ENCODE measurements at regions not wholly inside any gene's neighbourhood (a gene's known extent, or its start where the extent isn't known, plus 50 kb on each side); places are given as distances from the start of the nearest gene placed in this dataset.
A peak's percentile ranks its signal among the peaks of the same experiment; 100 is the strongest.
"Not testable (repeated sequence)": the region's sequence is repeated elsewhere in the genome, so short reads cannot be mapped to it uniquely, and the experiment has no call there.

DNA sequence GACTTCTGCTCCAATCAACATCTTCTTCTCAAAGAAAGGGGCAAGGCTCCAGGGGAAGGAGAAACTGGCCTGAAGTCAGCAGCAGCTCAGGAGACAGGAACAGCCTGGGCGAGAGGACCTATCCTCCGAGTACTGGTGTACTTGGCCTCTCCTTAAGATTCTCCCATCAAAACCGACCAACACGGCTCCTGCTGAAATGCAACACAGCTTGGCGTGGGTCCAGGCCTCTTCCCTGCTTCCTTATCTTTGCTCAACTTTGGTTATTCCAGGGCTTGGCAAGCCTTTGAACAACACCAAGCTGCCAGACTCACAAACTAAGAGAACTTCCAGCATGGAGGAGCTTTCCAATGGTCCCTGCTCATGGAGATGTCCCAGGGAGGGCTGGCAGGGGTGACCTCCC, 377.4 kb downstream of the BCL11B start:
- DNase-seq: no peak

DNA sequence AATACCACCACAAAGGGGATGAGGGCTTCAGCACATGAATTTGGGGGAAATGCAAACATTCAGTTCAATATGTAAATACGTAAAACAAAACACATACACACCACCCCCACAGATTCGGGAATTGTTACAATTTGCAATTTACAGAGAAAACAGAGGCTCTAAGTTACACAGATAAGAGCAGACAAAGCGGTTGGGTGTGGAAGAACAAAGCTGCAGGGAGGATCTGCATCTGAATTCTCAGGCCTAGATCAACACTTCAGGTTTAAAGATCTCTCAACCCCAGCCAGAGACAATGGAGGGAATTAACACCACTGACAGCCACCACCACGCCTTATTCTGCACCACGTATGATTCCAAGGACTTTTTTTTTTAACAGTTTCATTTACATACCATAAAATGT, 375.5 kb downstream of the BCL11B start:
- no peak for DNase-seq

DNA sequence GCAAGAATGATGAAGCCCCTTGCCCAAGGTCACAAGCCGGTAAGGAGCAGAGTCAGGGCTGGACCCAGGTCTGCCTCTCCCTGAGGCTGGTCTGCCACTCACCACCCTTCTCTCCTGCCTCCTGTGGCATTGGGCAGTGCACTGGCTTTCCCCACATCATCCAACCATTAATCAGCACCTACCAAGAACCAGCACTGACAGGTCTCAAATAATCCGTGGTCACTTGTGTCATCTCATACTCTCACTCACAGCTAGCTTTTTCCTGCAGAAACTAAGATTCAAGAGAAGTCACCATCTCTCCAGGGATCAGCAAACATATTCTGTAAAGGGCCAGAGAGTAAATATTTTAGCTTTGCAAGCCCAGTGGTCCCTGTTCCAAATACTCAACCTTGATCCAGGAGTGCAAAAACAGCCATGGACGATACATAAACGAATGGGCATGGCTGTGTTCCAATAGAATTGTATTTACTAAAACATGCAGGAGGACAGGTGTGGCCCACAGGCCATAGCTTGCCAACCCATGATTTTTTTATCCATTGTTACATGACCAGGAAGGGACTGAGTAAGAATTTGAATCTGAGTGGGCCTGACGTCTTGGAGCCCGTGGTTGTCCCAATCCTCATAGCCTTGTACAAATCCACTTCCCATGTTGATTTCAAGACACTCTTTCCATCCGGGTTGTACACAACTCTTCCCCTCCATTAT, 374.2 kb downstream of the BCL11B start:
- DNase-seq: no peak

DNA sequence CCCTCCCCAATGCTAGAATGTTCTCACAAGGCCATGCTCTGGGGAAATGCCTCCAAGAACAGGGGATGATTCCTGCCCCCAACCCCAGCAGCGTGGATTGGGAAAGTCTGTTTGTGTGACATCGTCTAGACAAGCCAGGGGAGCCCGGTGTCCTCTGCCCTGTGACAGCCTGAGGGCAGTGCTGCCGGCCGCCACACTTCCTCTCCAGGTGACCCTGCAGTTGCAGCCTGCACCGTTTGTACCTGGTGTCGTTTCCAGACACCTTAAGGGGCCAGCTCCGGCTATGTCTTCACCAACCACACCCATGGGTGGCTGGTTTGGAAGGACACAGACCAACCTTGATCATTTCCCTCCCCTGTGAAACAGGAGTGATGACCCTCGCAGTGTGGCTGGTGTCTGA, 372.6 kb downstream of the BCL11B start:
- no peak for DNase-seq

DNA sequence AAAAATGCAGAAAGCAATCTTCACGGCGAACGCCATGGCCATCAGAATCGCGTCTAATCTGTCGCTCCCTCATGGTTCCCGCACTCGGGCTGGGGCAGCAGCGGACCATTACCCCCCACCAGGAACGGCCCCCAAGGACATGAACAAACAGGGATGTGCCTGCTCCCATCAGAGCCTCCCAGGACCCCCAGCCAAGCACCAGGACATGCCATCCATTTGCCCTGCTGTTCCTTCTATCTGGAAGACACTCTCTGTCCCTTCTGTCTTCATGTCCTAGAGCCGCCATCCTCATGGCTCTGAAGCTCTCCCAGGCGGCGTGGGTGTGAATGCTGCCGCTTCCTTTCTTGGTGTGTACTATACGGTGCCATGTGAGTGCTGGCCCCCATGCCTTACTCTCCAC, 371.8 kb downstream of the BCL11B start:
- DNase-seq: no peak

DNA sequence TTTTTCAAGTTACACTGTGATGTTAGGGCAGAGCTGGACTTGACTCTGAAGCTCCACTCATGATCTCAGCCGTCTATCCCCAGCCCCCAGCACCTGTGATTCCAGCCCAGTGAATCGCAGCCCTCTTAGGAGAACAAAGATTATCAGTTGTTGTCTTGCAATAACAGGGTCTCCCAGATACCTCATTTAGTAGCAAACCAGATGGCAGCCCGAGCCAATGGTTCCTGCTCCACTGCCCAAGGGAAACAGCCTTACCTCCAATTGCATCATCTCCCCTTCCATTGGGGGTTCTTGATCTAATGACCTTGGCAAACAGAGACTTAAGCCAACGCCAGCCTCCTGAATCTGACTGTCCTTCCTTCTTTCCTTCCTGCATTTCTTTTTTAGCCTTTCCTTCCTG, 371.2 kb downstream of the BCL11B start:
- no peak for DNase-seq

DNA sequence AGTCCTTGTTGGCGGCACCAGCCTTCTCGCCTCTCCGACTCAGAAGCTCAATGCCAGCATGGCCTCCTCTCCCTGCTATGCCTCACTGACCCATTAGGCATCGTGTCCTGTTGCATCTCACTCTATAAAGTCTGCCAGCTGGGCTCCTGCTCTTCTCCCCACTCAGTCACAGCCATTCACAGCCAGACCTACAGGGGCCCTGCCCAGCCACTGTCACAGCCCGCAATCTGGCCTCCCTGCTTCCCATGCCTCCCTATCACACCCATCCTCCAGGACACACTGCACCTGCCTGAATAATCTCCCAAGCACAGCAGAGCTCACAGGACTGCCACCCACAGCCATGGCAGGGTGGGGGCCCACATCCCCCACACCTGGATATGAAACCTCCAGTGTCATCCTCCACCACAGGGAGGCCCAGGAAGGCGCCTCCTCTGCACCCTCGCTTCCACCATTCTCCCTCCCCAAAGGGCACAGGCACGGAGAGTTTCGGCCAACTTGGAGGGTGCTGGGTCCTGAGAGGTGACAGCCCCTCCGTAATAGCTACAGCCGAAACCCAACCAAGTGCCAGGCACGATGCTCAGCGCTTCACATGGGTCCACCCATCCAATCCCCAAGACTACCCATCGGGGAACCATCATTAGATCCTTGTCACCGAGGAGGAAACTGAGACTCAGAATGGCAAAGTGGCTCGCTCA, 370.3 kb downstream of the BCL11B start:
- DNase-seq: no peak

DNA sequence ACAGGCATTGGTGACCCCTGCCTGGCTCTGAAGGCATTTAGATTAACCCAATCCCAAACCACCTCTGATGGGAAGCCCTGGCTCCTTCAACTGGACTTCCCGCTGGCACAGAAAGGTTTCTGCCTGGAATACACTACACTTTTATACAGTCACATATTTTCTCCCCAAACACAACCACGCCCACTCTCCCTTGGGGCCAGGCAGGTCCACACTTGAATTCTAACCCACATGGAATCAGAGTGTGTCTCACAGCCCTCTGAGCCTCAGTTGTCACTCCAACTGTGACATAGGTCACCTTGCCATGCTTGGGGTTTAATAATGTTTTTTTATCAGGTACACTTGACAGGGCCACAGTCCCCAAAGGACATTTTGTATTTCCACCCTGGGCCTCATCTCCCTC, 368.6 kb downstream of the BCL11B start:
- no peak for DNase-seq

DNA sequence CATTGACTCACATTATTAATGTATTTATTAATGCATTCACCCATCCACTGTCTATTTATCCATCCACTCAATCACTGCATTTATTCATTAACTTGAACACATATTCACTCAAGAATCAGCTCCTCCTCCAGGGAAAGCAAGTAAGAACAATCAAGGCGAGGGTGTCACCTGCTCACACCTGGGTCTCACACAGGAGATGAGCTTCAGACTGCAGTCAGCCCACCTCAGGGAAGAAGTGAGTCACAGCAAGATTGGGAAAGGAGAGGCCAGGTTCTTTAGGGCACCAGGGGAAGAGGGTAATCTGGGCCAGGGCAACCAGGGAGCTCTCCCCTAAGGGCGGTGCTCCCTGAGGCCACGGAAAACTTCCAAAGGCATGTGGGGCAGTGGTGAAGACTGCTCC, 367.3 kb downstream of the BCL11B start:
- DNase-seq: no peak

DNA sequence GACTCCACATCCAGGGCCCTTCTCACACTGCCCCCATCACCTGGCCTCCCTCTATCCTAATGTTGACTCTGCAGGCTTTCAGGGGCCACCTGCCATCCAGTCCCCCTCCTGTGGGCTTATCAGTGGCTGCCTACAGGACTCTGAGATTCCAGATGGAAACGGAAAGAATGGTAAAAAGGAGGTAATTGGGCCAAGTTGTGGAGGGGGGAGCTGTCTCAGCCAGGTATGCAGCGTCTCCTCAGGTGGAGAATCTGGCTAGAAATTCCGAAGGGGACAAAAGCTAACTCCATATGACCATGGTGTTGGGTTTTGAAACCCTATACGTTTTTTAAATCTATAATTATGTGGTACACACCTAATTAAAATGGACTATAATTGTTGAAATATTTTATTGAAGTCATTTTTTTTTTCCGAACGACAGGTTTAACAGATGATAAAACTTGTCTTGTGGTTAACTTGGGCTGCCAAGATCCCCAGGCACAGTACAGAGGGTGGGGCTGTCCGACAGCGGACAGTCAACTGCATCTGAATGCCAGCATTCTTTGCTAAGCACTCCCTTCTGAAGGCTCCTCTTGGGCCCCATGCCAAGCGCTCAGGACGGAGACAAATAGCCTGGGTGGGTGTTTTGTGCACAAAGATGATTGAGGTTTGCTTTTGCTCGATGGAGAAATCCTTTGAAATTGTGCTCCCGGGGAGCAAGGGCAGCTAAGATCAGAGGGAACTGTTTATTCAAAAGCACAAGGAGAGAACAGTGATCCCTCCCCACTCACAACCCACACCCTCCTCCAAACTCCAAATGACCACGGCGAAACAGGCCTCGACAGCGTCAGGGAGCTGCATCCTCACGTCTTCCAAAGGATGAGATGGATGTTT, 365.6 kb downstream of the BCL11B start:
- no peak for DNase-seq

DNA sequence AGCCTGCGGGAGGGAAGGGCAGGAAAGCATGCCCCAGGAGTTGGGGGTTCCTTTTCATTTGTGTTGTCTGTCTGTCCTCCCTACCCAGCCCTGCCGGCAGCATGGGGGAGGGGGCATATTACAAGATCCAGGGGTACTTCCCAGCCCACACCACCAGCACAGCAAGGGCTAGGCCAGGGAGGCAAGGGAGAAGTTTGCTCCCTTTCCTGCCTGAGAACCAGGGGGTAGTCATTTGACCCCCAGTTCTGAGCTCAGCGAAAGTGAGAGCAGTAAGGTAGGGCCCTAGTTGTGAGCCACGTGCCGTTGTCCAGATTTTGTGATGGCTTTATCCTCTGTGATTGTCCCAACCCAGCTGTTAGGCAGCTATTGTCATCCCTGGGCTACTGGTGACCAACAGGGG, 364.7 kb downstream of the BCL11B start:
- DNase-seq: no peak

DNA sequence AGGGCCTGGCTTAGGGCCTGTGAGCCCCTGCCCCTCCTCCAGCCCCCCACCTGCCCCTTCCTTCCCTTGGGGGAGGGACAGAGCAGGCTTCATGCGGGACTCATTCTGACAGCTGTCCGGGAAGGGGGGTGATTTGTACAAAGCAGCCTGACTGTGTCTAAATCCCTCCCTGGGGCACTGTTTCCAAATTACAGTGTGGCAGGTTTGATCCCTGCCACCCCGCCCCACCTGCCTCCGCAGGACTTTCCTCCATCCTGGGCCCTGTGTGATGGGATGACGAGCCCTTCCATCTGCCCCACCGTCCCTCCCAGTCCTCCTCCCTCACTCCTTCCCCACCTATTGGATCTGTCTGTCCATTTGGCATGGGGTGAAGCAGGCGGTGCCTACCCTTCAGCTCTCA, 363.9 kb downstream of the BCL11B start:
- DNase-seq: no peak

DNA sequence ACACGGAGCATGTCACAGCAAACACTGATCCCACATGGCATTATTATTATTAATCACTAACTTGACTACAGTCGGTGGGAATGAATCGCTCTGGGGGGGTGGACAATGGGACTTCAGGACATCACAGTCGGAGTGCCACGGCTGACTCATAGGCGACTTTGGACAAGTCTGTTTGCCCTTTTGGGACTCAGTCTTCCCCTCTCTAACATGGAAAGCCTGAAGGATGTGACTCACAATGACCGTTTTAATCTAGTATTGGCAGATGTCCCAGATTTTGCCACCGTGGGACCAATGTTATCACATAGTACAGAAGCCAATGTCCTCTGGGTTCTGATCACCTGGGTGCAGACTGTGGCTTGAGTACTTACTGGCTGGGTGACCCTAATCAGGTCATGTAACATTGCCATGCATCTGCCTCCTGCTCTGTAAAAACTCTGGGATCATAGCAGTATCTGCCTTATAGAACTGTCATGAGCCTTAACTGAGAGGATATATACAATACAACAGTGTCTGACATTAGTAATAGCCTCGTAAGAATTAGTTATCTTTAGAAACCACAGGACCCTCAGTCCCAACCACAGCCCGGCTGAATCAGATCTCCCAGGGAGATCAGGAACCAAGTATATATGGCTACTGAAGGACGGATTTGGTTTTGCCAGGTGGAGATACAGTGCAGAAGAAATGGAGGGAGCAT, 362.6 kb downstream of the BCL11B start:
- DNase-seq: peak; percentile 12

DNA sequence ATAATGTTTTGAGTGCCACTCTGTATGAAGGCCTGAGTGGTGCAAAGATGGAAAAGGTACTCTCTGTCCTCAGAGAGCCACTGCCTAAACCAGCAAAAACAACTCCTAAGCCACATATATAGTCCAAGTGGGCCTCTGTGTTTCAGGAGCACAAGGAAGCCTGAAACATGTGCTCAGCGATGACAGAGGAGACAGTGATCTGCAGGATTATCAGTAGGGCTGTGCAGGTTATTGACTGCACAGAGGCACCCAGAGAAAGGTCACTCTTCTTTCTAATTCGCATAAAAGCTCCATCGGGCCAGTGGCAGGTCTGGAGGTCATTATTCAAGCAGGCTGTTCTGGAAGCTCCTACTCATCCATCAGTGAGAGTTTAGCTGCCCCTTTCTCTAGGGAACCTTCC, 361.9 kb downstream of the BCL11B start:
- DNase-seq: no peak

DNA sequence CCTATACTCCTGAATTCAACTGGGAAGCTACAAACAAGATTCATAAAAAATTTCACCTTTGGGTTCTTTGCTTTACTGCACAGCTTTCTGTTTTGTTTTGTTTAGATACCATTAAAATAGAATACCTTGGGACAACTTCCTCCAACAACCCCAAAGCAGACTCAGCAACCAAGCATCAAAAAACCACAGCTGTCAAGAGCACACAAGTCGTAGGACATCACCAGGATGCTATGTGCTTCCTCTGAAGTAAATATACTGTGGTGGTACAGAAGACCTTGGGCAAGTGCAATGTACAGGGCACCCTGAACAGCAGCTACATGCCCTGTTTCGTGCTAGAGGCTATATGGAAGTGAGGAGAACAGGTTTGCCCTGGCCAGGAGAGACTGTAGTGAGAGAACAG, 359.3 kb downstream of the BCL11B start:
- DNase-seq: no peak

DNA sequence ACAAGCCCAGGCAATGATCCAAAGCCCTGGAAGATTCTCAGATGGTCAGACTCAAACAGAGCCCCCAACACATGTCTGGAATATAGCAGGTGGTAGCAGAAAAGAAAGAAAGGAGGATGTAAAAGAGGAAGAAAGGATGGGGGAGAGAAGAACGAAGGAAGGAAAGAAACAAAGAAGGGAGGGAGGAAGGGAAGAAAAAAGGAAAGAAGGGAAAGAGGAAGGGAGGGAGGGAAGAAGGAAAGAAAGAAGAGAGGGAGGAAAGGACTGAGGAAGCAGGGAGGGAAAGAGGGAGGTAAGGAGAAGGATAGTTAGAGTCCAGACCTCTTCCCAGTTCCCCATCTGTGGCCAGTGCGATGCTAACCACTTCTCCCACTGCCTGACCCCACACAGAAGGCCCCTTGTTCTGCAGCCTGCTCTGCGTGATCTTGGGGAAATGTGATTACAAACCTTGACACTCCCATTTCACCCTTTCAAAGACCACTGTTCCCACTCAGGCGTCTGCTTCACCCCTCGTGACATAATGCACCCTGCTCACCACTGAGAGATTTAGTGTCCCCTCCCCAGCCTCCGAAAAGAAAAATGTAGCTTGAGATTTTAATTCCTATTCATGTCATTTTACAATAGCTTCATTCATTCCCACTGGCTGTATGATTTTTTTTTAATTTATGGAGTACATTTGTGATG, 357.9 kb downstream of the BCL11B start:
- no peak for DNase-seq

DNA sequence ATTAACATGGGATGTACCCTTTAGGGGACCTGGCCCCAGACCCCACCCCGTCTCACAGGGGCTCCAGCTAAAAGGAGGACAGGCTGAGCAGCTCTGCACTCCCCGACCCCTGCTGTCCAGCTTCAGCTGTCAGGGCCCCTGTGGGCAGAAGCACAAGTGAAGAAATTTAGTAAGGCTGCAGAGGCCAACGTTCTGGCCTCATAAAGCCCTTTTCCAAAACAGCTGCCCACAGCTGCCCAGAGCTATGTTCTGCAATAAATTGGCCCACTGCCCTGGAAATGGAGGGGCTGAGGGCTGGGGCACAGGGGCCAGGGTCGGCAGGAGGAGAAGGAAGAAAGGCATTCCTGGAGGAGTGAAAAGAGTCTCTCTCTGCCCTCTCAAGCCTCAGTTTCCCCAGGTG, 357.1 kb downstream of the BCL11B start:
- DNase-seq: no peak

DNA sequence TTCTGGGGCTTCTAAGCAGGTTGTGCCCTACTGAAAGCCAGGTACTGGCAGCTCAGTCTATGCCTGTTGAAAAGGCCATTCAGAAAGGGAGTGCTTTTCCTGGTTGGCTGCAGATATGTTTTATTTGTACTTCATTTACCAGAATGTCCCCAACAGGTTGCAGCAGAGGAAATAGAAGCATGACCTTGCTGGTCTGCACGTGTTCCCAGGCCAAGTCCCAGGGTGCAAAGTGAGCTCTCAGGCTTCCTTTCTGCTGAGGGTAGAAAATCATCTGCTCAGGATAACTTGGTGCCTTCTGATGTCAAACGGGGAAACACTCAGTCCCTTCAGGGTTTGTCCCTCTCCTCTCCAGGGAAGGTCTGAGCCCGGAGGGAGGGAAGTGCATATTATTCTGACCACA, 356.4 kb downstream of the BCL11B start:
- DNase-seq: no peak

DNA sequence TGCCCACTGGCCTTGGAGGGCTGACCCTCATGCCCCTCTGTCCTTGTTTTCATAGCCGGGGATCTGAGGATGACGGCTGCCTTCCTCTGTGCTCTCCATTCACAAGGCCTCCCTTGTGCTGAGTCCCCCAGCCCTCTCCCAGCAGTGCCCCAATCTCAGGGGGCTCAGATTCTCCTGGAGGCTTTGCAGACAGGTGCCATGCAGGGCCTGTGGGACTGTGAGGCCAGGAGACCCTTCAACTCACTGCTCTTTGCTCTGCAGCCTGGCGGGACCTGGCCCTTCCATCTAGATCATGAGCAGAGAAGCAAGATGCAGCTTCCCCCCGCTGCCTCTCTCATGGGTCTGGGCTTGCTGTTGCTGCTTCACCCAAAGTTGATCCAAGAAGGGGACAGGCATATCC, 356.0 kb downstream of the BCL11B start:
- DNase-seq: no peak

DNA sequence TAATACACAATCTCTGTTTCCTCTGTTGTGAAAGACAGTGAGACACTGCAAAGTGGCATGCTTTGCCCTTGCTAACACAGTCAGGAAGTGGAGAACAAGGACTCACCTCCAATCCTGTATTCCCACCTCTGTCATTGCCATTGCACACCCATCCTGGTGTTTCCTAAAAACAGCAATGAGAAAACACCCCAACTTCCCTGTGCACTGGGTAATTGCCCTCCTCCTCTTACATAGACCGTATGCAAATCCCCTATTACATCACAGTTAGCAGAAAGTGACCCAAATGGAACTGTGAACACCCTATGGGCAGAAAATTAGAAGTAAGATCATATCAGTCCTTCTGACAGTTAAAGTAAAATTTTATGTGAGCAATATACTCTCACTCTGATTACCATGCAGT, 355.5 kb downstream of the BCL11B start:
- DNase-seq: no peak

DNA sequence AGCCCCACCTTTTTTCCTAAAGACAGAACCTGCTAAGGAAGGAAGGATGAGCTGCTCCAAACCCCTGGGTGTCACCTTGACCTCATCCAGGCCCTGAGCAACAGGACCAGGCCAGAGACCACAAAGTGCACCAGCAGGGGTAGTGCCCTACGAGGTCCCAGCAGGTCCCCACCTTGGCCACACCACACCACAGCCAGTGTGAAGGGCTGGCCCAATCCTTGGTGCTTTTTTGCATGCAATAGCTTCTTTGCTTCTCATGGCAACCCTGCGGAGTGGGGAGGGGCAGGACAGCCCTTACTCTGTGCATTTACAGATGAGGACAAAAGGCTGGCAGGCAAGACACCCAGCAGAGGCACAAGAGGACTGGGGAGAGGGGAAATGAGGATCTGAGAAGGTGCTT, 352.6 kb downstream of the BCL11B start:
- DNase-seq: no peak

DNA sequence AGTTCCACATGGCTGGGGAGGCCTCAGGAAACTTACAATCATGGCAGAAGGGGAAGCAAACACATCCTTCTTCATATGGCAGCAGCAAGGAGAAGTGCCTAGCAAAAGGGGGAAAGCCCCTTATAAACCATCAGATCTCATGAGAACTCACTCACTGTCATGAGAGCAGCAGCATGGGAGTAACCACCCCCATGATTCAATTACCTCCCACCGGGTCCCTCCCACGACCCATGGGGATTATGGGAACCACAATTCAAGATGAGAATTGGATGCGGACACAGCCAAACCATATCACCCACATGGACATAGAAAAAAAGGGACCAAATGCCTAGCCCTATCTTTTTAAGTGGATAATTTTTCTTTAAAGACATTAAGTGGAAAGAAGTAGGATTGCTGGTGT, 350.7 kb downstream of the BCL11B start:
- not testable (repeated sequence) for DNase-seq

DNA sequence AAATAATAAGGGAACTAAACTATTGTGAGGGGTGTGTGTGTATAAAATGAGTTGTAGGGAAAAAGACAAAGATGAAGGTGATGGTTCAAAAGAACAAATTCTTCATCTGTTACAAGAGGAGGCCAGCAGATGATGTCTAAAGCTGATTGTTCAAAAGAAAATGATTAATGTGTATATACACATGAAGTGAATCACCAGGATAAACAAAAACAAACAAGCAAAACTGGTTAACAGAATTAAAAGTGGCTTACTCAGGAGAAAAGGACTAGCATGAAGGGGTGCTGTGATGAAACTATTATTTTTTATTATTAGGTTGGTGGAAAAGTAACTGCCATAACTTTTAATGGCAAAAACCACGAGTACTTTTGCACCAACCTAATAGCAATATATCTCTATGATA, 348.4 kb downstream of the BCL11B start:
- DNase-seq: no peak

Data from suppressor macrophage treated with lipopolysaccharide for 4 hours (primary cell).